MCF 10A (cell line): ENCODE measurements at regions not wholly inside any gene's neighbourhood (a gene's known extent, or its start where the extent isn't known, plus 50 kb on each side); places are given as distances from the start of the nearest gene placed in this dataset.

ENCODE experiments used
- BruUV-seq: library from RNA; stranded (reverse); fragments of 400-500 nt; replicated peaks from 2 replicates; lab custom pipeline; 2021; lab: Mats Ljungman, UMichigan
- CTCF ChIA-PET: fragments of 300-600 bp; sonication (Branson Sonifier 250); formaldehyde crosslinking; extraction: SDS; loops from one replicate; lab custom pipeline; 2021; ENCODE audit warnings: antibody characterized with exemption, inconsistent platforms; lab: Yijun Ruan, JAX
- POLR2A ChIA-PET: fragments of 300-600, 350-650 bp; sonication (Branson Sonifier 250); formaldehyde crosslinking; extraction: SDS; loops from one replicate; lab custom pipeline; 2020; ENCODE audit warnings: antibody characterized with exemption, inconsistent platforms; lab: Yijun Ruan, JAX
- DNase-seq: peaks from one replicate; pipeline ENCODE4 v3.0.0-alpha.2; 2018; ENCODE audit not compliant: unreplicated experiment
- H3K27ac Mint-ChIP-seq: one replicate; pipeline ENCODE4 v1.8.0; 2022; ENCODE audit warnings: mild to moderate bottlenecking, low read depth, mixed read lengths; ENCODE audit not compliant: unreplicated experiment
- H3K27me3 Mint-ChIP-seq: one replicate; pipeline ENCODE4 v1.8.0; 2022; ENCODE audit warnings: mixed read lengths; ENCODE audit not compliant: insufficient read depth, unreplicated experiment
- H3K36me3 Mint-ChIP-seq: one replicate; pipeline ENCODE4 v1.8.0; 2022; ENCODE audit warnings: mild to moderate bottlenecking, moderate library complexity, mixed read lengths; ENCODE audit not compliant: insufficient read depth, unreplicated experiment
- H3K4me1 Mint-ChIP-seq: one replicate; pipeline ENCODE4 v1.8.0; 2022; ENCODE audit warnings: mixed read lengths; ENCODE audit not compliant: insufficient read depth, unreplicated experiment
- H3K4me3 Mint-ChIP-seq: one replicate; pipeline ENCODE4 v1.8.0; 2022; ENCODE audit warnings: mild to moderate bottlenecking, moderate library complexity, mixed read lengths; ENCODE audit not compliant: unreplicated experiment
- H3K9me3 Mint-ChIP-seq: one replicate; pipeline ENCODE4 v1.8.0; 2022; ENCODE audit warnings: mixed read lengths; ENCODE audit not compliant: unreplicated experiment
- CTCF ChIP-seq: fragments of 200-600 bp; IDR thresholded peaks from one replicate; pipeline ENCODE4 v1.8.0; 2022; ENCODE audit warnings: antibody characterized with exemption, mild to moderate bottlenecking; ENCODE audit not compliant: unreplicated experiment
- intact Hi-C: fragments of 100-400 bp; cut with micrococcal nuclease; formaldehyde crosslinking; loops from 2 replicates; pipeline ENCODE4 v1.14.1; 2022

DNA sequence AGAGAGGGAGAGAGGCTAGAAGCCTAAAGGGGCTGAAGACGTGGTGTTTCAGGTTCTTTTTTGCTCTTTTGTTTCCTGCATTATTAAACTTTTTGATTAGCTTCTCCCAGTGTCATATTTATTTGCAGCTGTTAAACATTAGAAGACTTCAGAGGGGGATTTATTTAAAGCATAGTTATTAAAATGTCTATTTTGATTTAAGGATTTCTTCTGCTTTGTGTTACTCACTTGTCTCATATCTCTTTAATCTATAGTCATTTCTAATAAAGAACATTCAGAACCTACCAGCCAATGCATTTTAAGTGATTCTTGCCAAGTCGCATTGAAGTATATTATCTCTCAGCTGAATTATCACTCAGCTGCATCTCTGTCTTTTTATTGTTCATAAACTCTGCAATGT lies 152.0 kb upstream of the DYRK2 start:
- Mint-ChIP-seq H3K36me3 (no peaks in the 10 kb centered on the region), H3K4me3 (no peak overlapping the region), H3K9me3 (peaks cover 12% of the 10 kb centered on the region), H3K27ac (no peak overlapping the region), H3K27me3 (no peaks in the 10 kb centered on the region), H3K4me1 (no peaks in the 10 kb centered on the region)
- POLR2A ChIA-PET: no interaction called here
- CTCF ChIA-PET: interaction anchor here (0.7 kb wide), 1 partner anchor 83 kb away, joined by 3 read pairs; no protein-coding TSS in a partner anchor
- no peak for DNase-seq
- BruUV-seq: no TSS peak
- no peak for TF ChIP-seq CTCF
- intact Hi-C loops: no loop called here

DNA sequence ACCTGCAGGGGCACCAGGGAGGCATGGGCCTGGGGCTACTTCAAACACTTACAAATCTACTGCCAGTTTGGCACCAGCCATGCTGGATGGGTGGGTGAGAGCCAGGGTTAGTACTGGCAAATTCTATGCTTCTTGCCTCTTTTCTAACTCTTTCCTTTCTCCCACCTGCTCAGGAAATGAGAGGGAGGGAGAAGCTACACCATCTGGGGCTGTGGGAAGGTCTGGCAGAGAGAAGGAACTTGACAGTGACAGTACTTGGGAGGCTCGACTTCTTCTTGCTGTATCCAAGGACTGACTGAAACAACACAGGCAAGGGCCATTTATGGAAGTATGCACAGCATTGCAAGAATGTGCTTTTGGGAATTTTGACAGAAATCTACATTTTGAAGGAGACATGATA lies 149.6 kb upstream of the DYRK2 start:
- ChIA-PET CTCF (no interaction called here), POLR2A (no interaction called here)
- Mint-ChIP-seq H3K27ac (no peak overlapping the region), H3K27me3 (no peaks in the 10 kb centered on the region), H3K4me3 (no peak overlapping the region), H3K36me3 (no peaks in the 10 kb centered on the region), H3K9me3 (no peaks in the 10 kb centered on the region), H3K4me1 (no peaks in the 10 kb centered on the region)
- intact Hi-C loops: no loop called here
- TF ChIP-seq CTCF: no peak
- DNase-seq: no peak
- no TSS peak for BruUV-seq

GRCh38 chr12:67501362-67501761 lies 147.2 kb upstream of the DYRK2 start:
- TF ChIP-seq CTCF: no peak
- intact Hi-C loops: no loop called here
- Mint-ChIP-seq H3K4me3 (no peak overlapping the region), H3K27me3 (no peaks in the 10 kb centered on the region), H3K4me1 (no peaks in the 10 kb centered on the region), H3K27ac (no peak overlapping the region), H3K36me3 (no peaks in the 10 kb centered on the region), H3K9me3 (no peaks in the 10 kb centered on the region)
- CTCF ChIA-PET: no interaction called here
- BruUV-seq: no TSS peak
- POLR2A ChIA-PET: no interaction called here
- DNase-seq: no peak

DNA sequence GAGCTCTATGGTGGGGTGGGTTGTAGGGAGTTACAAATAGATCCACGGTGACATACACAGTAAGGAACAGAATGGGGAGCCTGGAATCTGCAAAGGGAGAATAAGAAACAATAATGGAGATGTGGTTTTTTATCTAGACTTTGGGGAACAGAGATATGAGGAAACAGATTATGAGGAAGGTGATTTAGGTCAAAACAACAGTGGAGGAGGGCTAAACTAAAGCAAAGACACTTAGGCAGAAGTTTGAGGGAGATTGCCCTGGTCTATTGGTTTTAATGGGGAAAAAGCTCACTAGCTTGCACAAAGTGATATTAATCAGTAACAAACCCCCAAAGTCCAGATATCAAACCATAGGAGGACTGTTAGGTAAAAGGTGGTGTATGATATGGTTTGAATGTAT lies 144.5 kb upstream of the DYRK2 start:
- intact Hi-C loops: no loop called here
- Mint-ChIP-seq H3K4me1 (no peaks in the 10 kb centered on the region), H3K27me3 (no peaks in the 10 kb centered on the region), H3K27ac (no peak overlapping the region), H3K9me3 (no peaks in the 10 kb centered on the region), H3K4me3 (no peak overlapping the region), H3K36me3 (no peaks in the 10 kb centered on the region)
- TF ChIP-seq CTCF: no peak
- ChIA-PET CTCF (no interaction called here), POLR2A (no interaction called here)
- DNase-seq: no peak
- no TSS peak for BruUV-seq
